NCI-H345 treated with DMSO at 0.1 percent for 48 hours (cell line): ENCODE measurements at regions not wholly inside any gene's neighbourhood (a gene's known extent, or its start where the extent isn't known, plus 50 kb on each side); places are given as distances from the start of the nearest gene placed in this dataset.

Experiments used
- DNase-seq: peaks from one replicate; lab custom pipeline; 2025; ENCODE audit not compliant: unreplicated experiment; lab: John Stamatoyannopoulos, UW

GRCh38 chr3:150074697-150075416 is 104.2 kb upstream of the PFN2 start:
- no peak for DNase-seq

GRCh38 chr3:150074277-150074676 is 103.6 kb upstream of the PFN2 start:
- no peak for DNase-seq

- no peak for DNase-seq
Measured at GRCh38 chr3:150073513-150073912, 102.8 kb upstream of the PFN2 start.

GRCh38 chr3:150073031-150073430 is 102.3 kb upstream of the PFN2 start:
- no peak for DNase-seq

GRCh38 chr3:150072576-150072975 is 101.9 kb upstream of the PFN2 start:
- DNase-seq, result no peak

GRCh38 chr3:150070271-150070670 is 99.6 kb upstream of the PFN2 start:
- no peak for DNase-seq

- no peak for DNase-seq
Measured at GRCh38 chr3:150069633-150070032, 98.9 kb upstream of the PFN2 start.

- DNase-seq, result no peak
Measured at GRCh38 chr3:150069154-150069527, 98.4 kb upstream of the PFN2 start.

- no peak for DNase-seq
Measured at GRCh38 chr3:150068440-150069153, 97.9 kb upstream of the PFN2 start.

- DNase-seq, result no peak
Measured at GRCh38 chr3:150067561-150067960, 96.9 kb upstream of the PFN2 start.

- DNase-seq, result no peak
Measured at GRCh38 chr3:150064971-150065370, 94.3 kb upstream of the PFN2 start.

GRCh38 chr3:150063237-150063636 is 92.5 kb upstream of the PFN2 start:
- no peak for DNase-seq

GRCh38 chr3:150062492-150062891 is 91.8 kb upstream of the PFN2 start:
- no peak for DNase-seq

GRCh38 chr3:150061288-150062024 is 90.8 kb upstream of the PFN2 start:
- DNase-seq, result no peak

GRCh38 chr3:150059729-150060128 is 89.0 kb upstream of the PFN2 start:
- DNase-seq, result no peak

GRCh38 chr3:150059241-150059640 is 88.5 kb upstream of the PFN2 start:
- no peak for DNase-seq

- no peak for DNase-seq
Measured at GRCh38 chr3:150057227-150057626, 86.5 kb upstream of the PFN2 start.

- no peak for DNase-seq
Measured at GRCh38 chr3:150055332-150055731, 84.6 kb upstream of the PFN2 start.

GRCh38 chr3:150054635-150055034 is 83.9 kb upstream of the PFN2 start:
- DNase-seq, result no peak

GRCh38 chr3:150050510-150050909 is 79.8 kb upstream of the PFN2 start:
- DNase-seq, result no peak

- no peak for DNase-seq
Measured at GRCh38 chr3:150049317-150049716, 78.6 kb upstream of the PFN2 start.

- DNase-seq, result no peak
Measured at GRCh38 chr3:150041877-150042276, 71.2 kb upstream of the PFN2 start.
